ENCODE measurements at regions not wholly inside any gene's neighbourhood (a gene's known extent, or its start where the extent isn't known, plus 50 kb on each side); places are given as distances from the start of the nearest gene placed in this dataset.

GRCh38 chr7:146054909-146055308 lies 61.7 kb upstream of the CNTNAP2 start:
- TF ChIP-seq, protein P1, sequence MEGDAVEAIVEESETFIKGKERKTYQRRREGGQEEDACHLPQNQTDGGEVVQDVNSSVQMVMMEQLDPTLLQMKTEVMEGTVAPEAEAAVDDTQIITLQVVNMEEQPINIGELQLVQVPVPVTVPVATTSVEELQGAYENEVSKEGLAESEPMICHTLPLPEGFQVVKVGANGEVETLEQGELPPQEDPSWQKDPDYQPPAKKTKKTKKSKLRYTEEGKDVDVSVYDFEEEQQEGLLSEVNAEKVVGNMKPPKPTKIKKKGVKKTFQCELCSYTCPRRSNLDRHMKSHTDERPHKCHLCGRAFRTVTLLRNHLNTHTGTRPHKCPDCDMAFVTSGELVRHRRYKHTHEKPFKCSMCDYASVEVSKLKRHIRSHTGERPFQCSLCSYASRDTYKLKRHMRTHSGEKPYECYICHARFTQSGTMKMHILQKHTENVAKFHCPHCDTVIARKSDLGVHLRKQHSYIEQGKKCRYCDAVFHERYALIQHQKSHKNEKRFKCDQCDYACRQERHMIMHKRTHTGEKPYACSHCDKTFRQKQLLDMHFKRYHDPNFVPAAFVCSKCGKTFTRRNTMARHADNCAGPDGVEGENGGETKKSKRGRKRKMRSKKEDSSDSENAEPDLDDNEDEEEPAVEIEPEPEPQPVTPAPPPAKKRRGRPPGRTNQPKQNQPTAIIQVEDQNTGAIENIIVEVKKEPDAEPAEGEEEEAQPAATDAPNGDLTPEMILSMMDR (IDR thresholded peaks at IDR 0.05; ENCODE audit: poor library complexity, severe bottlenecking) = no peak
- TF ChIP-seq RAD21 (conservative IDR thresholded peaks at IDR 0.05) (no peak), EZH2 (IDR thresholded peaks at IDR 0.05; ENCODE audit: borderline replicate concordance, insufficient read depth, low read length, poor library complexity, severe bottlenecking) (no peak), POLR2AphosphoS5 (IDR thresholded peaks at IDR 0.05) (no peak), EP300 (conservative IDR thresholded peaks at IDR 0.05; ENCODE audit: poor library complexity, severe bottlenecking) (no peak), MXI1 (conservative IDR thresholded peaks at IDR 0.05; ENCODE audit: poor library complexity, severe bottlenecking) (no peak), TAF1 (IDR thresholded peaks at IDR 0.05; ENCODE audit: low read depth) (no peak)
- TF ChIP-seq, protein P2, sequence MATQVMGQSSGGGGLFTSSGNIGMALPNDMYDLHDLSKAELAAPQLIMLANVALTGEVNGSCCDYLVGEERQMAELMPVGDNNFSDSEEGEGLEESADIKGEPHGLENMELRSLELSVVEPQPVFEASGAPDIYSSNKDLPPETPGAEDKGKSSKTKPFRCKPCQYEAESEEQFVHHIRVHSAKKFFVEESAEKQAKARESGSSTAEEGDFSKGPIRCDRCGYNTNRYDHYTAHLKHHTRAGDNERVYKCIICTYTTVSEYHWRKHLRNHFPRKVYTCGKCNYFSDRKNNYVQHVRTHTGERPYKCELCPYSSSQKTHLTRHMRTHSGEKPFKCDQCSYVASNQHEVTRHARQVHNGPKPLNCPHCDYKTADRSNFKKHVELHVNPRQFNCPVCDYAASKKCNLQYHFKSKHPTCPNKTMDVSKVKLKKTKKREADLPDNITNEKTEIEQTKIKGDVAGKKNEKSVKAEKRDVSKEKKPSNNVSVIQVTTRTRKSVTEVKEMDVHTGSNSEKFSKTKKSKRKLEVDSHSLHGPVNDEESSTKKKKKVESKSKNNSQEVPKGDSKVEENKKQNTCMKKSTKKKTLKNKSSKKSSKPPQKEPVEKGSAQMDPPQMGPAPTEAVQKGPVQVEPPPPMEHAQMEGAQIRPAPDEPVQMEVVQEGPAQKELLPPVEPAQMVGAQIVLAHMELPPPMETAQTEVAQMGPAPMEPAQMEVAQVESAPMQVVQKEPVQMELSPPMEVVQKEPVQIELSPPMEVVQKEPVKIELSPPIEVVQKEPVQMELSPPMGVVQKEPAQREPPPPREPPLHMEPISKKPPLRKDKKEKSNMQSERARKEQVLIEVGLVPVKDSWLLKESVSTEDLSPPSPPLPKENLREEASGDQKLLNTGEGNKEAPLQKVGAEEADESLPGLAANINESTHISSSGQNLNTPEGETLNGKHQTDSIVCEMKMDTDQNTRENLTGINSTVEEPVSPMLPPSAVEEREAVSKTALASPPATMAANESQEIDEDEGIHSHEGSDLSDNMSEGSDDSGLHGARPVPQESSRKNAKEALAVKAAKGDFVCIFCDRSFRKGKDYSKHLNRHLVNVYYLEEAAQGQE (IDR thresholded peaks at IDR 0.05; ENCODE audit: borderline replicate concordance) = no peak

Measured in neural cell (in vitro differentiated cells).